Tibial nerve (tissue), 4 donors: ENCODE measurements at regions not wholly inside any gene's neighbourhood (a gene's known extent, or its start where the extent isn't known, plus 50 kb on each side); places are given as distances from the start of the nearest gene placed in this dataset.

Experiments
- EP300 ChIP-seq, 2 donors: sonication (generic); formaldehyde crosslinking; IDR thresholded peaks; one replicate each; pipeline ENCODE4 v1.6.1; 2017; ENCODE audit warnings: antibody characterized with exemption in 2 of 2, mild to moderate bottlenecking in 1 of 2
- TF ChIP-seq, protein P1 (sequence below), 5 experiments: fragments of 200-600 bp in 3 of 5; fragments of 450-650 bp in 2 of 5; sonication (generic) in 3 of 5; IDR thresholded peaks; one replicate each; pipeline ENCODE4 v1.5.1; 2016 to 2019; ENCODE audit warnings: antibody characterized with exemption in 5 of 5, mild to moderate bottlenecking in 3 of 5, moderate library complexity in 2 of 5

DNA sequence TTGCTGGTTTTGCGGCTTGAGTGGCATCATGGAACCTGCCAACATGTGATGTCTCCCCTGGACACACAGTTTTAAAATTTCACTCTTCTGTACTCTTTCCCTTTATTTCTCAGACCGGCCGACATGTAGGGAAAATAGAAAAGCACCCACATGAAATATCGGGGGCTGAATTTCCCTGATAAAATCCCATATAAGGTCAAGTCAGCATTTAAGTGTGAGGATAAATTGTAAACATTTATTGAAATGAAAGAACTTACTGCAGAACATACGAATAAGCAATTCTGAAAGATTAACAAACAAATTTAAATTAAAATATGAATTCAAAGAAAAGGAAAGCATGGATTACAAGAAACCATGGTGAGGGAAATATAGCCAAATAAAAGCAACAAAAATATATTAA, 345.5 kb downstream of the EPHA7 start:
- TF ChIP-seq EP300 (IDR thresholded peaks at IDR 0.05) = no peak
- TF ChIP-seq, protein P1, sequence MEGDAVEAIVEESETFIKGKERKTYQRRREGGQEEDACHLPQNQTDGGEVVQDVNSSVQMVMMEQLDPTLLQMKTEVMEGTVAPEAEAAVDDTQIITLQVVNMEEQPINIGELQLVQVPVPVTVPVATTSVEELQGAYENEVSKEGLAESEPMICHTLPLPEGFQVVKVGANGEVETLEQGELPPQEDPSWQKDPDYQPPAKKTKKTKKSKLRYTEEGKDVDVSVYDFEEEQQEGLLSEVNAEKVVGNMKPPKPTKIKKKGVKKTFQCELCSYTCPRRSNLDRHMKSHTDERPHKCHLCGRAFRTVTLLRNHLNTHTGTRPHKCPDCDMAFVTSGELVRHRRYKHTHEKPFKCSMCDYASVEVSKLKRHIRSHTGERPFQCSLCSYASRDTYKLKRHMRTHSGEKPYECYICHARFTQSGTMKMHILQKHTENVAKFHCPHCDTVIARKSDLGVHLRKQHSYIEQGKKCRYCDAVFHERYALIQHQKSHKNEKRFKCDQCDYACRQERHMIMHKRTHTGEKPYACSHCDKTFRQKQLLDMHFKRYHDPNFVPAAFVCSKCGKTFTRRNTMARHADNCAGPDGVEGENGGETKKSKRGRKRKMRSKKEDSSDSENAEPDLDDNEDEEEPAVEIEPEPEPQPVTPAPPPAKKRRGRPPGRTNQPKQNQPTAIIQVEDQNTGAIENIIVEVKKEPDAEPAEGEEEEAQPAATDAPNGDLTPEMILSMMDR (IDR thresholded peaks at IDR 0.05) = no peak
